Caco-2 (cell line): ENCODE measurements at regions not wholly inside any gene's neighbourhood (a gene's known extent, or its start where the extent isn't known, plus 50 kb on each side); places are given as distances from the start of the nearest gene placed in this dataset.

ENCODE experiments used
- BruUV-seq: library from RNA; stranded (reverse); fragments of 400-500 nt; replicated peaks from 2 replicates; lab custom pipeline; 2021; lab: Mats Ljungman, UMichigan
- CTCF ChIA-PET: fragments of 300-600 bp; sonication (Branson Sonifier 250); formaldehyde crosslinking; loops from one replicate; lab custom pipeline; 2022; ENCODE audit warnings: antibody characterized with exemption; lab: Charles Lee
- POLR2A ChIA-PET: fragments of 300-600 bp; sonication (Branson Sonifier 250); formaldehyde crosslinking; loops from one replicate; lab custom pipeline; 2022; ENCODE audit warnings: antibody characterized with exemption; lab: Charles Lee
- DNase-seq, 2 experiments: peaks; one replicate each; pipeline versions ENCODE4 v3.0.0 to v3.0.0-alpha.2; 2020 to 2022
- H3K27me3 ChIP-seq: replicated peaks from 2 replicates; pipeline ENCODE4 v1.6.0; 2011; ENCODE audit warnings: low read length; ENCODE audit not compliant: control insufficient read depth, insufficient read depth
- H3K36me3 ChIP-seq: 2 replicates; pipeline ENCODE4 v1.5.1; 2011; ENCODE audit warnings: low read length; ENCODE audit not compliant: control insufficient read depth, insufficient read depth
- H3K4me1 ChIP-seq: fragments of 250-450 bp; sonication (Bioruptor Pico); 2 replicates; pipeline ENCODE4 v1.5.1; 2020; ENCODE audit warnings: mild to moderate bottlenecking
- H3K4me3 ChIP-seq: 2 replicates; pipeline ENCODE4 v1.5.1; 2011; ENCODE audit warnings: low read depth, mild to moderate bottlenecking, control low read depth, low read length
- H3K9me3 ChIP-seq: fragments of 250-450 bp; sonication (Bioruptor Pico); 2 replicates; pipeline ENCODE4 v1.5.1; 2020; ENCODE audit warnings: mild to moderate bottlenecking, moderate library complexity
- H3K27ac Mint-ChIP-seq: one replicate; pipeline ENCODE4 v1.8.0; 2022; ENCODE audit warnings: mixed read lengths; ENCODE audit not compliant: unreplicated experiment
- H3K27me3 Mint-ChIP-seq: one replicate; pipeline ENCODE4 v1.8.0; 2022; ENCODE audit warnings: mixed read lengths; ENCODE audit not compliant: insufficient read depth, unreplicated experiment
- H3K36me3 Mint-ChIP-seq: one replicate; pipeline ENCODE4 v1.8.0; 2022; ENCODE audit warnings: mild to moderate bottlenecking, mixed read lengths; ENCODE audit not compliant: insufficient read depth, unreplicated experiment
- H3K4me1 Mint-ChIP-seq: one replicate; pipeline ENCODE4 v1.8.0; 2022; ENCODE audit warnings: low read depth, mixed read lengths; ENCODE audit not compliant: unreplicated experiment
- H3K4me3 Mint-ChIP-seq: one replicate; pipeline ENCODE4 v1.8.0; 2022; ENCODE audit warnings: mild to moderate bottlenecking, moderate library complexity, mixed read lengths; ENCODE audit not compliant: unreplicated experiment
- H3K9me3 Mint-ChIP-seq: one replicate; pipeline ENCODE4 v1.8.0; 2022; ENCODE audit warnings: mixed read lengths; ENCODE audit not compliant: unreplicated experiment
- CTCF ChIP-seq, 2 experiments: fragments of 200-600 bp in 1 of 2; IDR thresholded peaks; 1 replicate in 1 of 2; 2 replicates in 1 of 2; pipeline versions ENCODE4 v1.5.1 to v1.8.0; 2011 to 2022; ENCODE audit warnings: antibody characterized with exemption in 1 of 2, control low read depth in 1 of 2, inconsistent platforms in 1 of 2, low read depth in 1 of 2, low read length in 1 of 2, mild to moderate bottlenecking in 1 of 2, moderate library complexity in 1 of 2; ENCODE audit not compliant: insufficient read depth in 1 of 2, severe bottlenecking in 1 of 2, unreplicated experiment in 1 of 2
- intact Hi-C: fragments of 100-400 bp; cut with micrococcal nuclease; formaldehyde crosslinking; loops from one replicate; pipeline ENCODE4 v1.10.0; 2022; ENCODE audit not compliant: unreplicated experiment

GRCh38 chr7:63040336-63040735 lies 958.3 kb upstream of the ZNF722 start:
- no peak for TF ChIP-seq CTCF (IDR thresholded peaks at IDR 0.05; ENCODE audit: insufficient read depth in 1 of 2, low read depth in 1 of 2, low read length in 1 of 2, severe bottlenecking in 1 of 2, unreplicated experiment in 1 of 2)
- Mint-ChIP-seq H3K27ac (no peak overlapping the region), H3K9me3 (peaks cover 51% of the 10 kb centered on the region), H3K4me1 (no peaks in the 10 kb centered on the region), H3K27me3 (no peaks in the 10 kb centered on the region), H3K36me3 (no peaks in the 10 kb centered on the region), H3K4me3 (no peak overlapping the region)
- intact Hi-C loops = no loop called here
- no peaks in the 10 kb centered on the region for H3K27me3 ChIP-seq
- no peak for DNase-seq
- POLR2A ChIA-PET = no interaction called here
- CTCF ChIA-PET = no interaction called here
- no peaks in the 10 kb centered on the region for H3K36me3 ChIP-seq
- peaks cover 3% of the 10 kb centered on the region for H3K9me3 ChIP-seq
- no peaks in the 10 kb centered on the region for H3K4me1 ChIP-seq
- no peak overlapping the region for H3K4me3 ChIP-seq
- no TSS peak for BruUV-seq

GRCh38 chr7:63040966-63041610 lies 957.6 kb upstream of the ZNF722 start:
- intact Hi-C loops = no loop called here
- Histone ChIP-seq H3K36me3 (no peaks in the 10 kb centered on the region), H3K4me3 (no peak overlapping the region), H3K9me3 (peaks cover 3% of the 10 kb centered on the region), H3K4me1 (no peaks in the 10 kb centered on the region), H3K27me3 (no peaks in the 10 kb centered on the region)
- CTCF ChIA-PET = no interaction called here
- H3K27ac Mint-ChIP-seq = no peak overlapping the region
- DNase-seq = no peak
- POLR2A ChIA-PET = no interaction called here
- H3K27me3 Mint-ChIP-seq = no peaks in the 10 kb centered on the region
- BruUV-seq = no TSS peak
- peaks cover 45% of the 10 kb centered on the region for H3K9me3 Mint-ChIP-seq
- no peak overlapping the region for H3K4me3 Mint-ChIP-seq
- TF ChIP-seq CTCF (IDR thresholded peaks at IDR 0.05; ENCODE audit: insufficient read depth in 1 of 2, low read depth in 1 of 2, low read length in 1 of 2, severe bottlenecking in 1 of 2, unreplicated experiment in 1 of 2) = no peak
- H3K36me3 Mint-ChIP-seq = no peaks in the 10 kb centered on the region
- no peaks in the 10 kb centered on the region for H3K4me1 Mint-ChIP-seq

- Mint-ChIP-seq H3K36me3 (no peaks in the 10 kb centered on the region), H3K27me3 (no peaks in the 10 kb centered on the region), H3K27ac (no peak overlapping the region), H3K4me1 (no peaks in the 10 kb centered on the region), H3K9me3 (peaks cover 38% of the 10 kb centered on the region), H3K4me3 (no peak overlapping the region)
- ChIA-PET POLR2A (no interaction called here), CTCF (no interaction called here)
- no peaks in the 10 kb centered on the region for H3K27me3 ChIP-seq
- H3K4me1 ChIP-seq = no peaks in the 10 kb centered on the region
- H3K4me3 ChIP-seq = no peak overlapping the region
- intact Hi-C loops = no loop called here
- no TSS peak for BruUV-seq
- DNase-seq = no peak
- no peak for TF ChIP-seq CTCF (IDR thresholded peaks at IDR 0.05; ENCODE audit: insufficient read depth in 1 of 2, low read depth in 1 of 2, low read length in 1 of 2, severe bottlenecking in 1 of 2, unreplicated experiment in 1 of 2)
- H3K36me3 ChIP-seq = no peaks in the 10 kb centered on the region
- peaks cover 3% of the 10 kb centered on the region for H3K9me3 ChIP-seq
Measured at GRCh38 chr7:63041786-63042185, 956.9 kb upstream of the ZNF722 start.
